ENCODE measurements at regions not wholly inside any gene's neighbourhood (a gene's known extent, or its start where the extent isn't known, plus 50 kb on each side); places are given as distances from the start of the nearest gene placed in this dataset.
"Not testable (repeated sequence)": the region's sequence is repeated elsewhere in the genome, so short reads cannot be mapped to it uniquely, and the experiment has no call there.

DNA sequence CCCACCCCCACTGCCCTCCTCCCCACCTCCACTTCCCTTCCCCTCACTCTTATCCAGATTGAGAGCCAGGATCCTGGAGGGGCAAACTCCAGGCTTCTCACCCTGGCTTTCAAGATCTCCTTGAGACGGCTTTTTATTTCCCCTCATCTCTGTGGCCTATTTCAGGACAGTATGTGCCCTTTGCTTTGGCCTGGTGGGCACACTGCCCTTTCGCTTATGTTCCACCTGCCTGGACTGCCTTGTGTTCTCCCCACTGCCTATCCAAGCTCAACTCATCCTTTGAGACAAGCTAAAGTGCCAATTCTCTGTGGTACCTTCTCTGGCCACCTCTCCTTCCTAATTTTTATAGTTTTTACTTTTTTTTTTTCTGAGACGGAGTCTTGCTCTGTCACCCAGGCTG, 95.9 kb upstream of the SEC22B start:
- TF ChIP-seq, protein P1, sequence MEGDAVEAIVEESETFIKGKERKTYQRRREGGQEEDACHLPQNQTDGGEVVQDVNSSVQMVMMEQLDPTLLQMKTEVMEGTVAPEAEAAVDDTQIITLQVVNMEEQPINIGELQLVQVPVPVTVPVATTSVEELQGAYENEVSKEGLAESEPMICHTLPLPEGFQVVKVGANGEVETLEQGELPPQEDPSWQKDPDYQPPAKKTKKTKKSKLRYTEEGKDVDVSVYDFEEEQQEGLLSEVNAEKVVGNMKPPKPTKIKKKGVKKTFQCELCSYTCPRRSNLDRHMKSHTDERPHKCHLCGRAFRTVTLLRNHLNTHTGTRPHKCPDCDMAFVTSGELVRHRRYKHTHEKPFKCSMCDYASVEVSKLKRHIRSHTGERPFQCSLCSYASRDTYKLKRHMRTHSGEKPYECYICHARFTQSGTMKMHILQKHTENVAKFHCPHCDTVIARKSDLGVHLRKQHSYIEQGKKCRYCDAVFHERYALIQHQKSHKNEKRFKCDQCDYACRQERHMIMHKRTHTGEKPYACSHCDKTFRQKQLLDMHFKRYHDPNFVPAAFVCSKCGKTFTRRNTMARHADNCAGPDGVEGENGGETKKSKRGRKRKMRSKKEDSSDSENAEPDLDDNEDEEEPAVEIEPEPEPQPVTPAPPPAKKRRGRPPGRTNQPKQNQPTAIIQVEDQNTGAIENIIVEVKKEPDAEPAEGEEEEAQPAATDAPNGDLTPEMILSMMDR (IDR thresholded peaks at IDR 0.05; ENCODE audit: poor library complexity, severe bottlenecking), result not testable (repeated sequence)
- TF ChIP-seq POLR2AphosphoS5 (IDR thresholded peaks at IDR 0.05); EZH2 (IDR thresholded peaks at IDR 0.05; ENCODE audit: borderline replicate concordance, insufficient read depth, low read length, poor library complexity, severe bottlenecking); EP300 (conservative IDR thresholded peaks at IDR 0.05; ENCODE audit: poor library complexity, severe bottlenecking); SMC3 (conservative IDR thresholded peaks at IDR 0.05; ENCODE audit: poor library complexity); RAD21 (conservative IDR thresholded peaks at IDR 0.05): not testable (repeated sequence)
